Iris pigment epithelial cell (primary cell): ENCODE measurements at regions not wholly inside any gene's neighbourhood (a gene's known extent, or its start where the extent isn't known, plus 50 kb on each side); places are given as distances from the start of the nearest gene placed in this dataset.

ENCODE experiments used
- DNase-seq: peaks from one replicate; pipeline ENCODE4 v3.0.0-alpha.2; 2011; ENCODE audit warnings: low read depth

DNA sequence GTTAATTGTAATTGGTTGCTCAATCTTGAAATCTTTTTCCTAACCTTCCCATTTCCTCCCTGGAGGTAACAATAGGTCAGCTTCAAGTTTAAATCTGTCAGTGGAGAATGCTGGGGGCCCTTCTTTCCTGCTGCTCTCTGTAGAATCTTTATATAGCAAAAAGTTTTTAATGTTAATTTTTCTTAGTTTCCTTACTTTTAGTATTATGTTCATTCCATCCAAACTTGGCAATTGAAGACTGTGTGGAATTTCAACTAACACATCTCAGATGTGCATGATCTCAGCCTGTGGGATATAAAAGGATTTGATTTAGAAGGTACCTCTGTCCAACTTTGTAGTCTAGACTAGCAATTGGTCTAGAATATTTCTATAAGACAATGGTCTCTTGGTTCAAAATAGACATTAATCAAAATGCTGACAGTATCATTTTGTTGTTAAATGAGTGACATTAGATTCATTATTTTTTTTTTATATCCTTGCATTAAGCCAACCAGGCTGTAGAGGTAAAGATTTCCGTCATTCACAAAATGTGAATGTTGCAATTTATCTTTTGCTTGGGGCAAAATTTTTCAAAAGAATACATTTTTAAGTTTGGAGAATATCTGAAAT lies 100.4 kb upstream of the SEMA3A start:
- DNase-seq: no peak

DNA sequence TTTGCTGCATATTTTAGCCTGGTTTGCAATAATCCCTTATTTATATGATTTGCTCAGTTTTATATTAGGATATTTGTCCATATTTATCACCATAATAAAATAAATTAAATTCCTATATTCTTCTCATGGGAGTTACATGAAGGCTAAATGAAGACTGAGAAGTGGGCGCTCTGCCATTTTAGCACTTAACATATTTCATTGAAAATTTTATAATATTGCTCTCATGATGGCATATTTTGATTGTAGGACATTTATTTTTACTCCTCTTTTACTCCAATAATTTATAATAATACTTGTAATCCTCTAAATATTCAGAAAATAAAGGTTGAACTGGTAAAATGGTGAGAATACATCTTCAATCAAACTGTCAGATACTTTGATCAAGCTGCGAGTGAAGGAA lies 99.8 kb upstream of the SEMA3A start:
- DNase-seq: no peak

DNA sequence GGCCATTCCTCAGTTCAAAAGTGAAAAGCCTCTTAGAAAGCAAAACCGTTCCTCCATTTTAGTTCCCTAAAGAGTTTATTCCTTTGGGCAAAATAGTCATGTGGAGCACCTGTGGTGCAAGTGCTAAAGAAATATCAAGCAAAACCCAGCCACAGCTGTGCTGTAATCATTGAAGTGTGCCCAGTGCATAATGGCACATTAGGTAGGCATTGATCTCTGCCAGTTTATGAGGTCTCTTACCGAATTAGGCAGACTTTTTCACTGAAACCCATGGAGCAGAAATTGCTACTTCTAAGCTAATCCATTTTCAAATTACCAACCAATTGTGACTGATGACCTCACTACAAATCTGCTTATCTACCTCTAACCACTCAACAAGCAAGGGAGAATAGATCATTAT lies 97.2 kb upstream of the SEMA3A start:
- DNase-seq: no peak

DNA sequence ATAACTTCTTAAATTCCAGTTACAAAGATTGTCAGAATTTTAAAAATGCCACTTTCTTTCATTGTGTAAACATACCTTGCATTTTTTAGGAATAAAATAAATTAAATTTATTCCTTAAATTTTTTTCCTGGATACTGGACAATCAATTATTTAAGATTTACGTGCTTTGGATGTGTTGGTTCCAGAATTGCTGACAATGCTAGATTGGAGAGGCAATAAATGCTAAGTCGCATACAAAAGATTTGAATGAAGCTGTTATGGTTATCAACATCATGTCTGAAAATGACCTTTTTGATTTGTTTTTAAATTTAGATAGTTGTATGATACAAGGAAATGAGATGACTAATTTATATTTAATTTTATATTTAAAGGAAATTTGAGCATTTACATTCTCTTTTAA lies 89.2 kb upstream of the SEMA3A start:
- DNase-seq: no peak

DNA sequence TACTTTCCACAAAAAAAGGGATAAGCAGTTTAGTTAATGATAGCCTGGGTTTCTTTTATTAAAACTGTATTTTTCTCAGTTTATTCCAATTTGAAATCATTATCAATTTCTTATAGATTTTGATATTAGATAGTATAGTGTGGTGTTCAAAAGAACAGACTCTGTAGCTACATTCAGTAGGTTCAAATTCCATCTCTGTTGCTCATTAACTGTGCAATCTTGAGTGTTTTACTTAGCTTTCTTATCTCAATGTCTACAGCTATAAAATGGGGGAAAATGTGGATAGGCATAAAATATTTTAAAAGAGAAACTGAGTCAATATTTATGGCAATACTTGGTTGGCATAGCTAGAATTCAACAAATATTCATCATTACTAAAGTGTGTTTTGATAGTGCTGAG lies 86.9 kb upstream of the SEMA3A start:
- no peak for DNase-seq

DNA sequence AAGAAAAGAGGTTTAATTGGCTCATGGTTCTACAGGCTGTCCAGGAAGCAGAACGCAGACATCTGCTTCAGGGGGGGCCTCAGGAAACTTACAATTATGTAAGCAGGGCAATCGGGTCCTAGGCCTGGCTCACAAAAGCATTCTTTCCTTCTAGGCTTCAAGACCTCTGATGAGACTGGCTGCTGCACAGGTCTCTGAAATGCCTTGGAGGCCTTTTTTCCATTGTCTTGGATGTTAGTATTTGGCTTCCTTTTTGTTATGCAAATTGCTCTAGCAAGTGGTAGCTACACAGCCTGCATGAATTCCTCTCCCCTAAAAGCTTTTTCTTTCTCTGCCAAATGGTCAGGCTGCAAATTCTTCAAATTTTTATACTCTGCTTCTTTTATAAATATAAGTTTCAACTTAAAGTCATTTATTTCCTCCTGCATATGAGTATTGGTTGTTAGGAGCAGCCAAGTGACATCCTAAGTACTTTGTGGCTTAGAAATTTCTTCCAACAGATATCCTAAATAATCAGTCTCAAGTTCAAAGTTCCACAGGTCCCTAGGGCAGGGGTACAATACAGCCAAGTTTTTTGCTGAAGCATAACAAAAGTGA lies 83.1 kb upstream of the SEMA3A start:
- no peak for DNase-seq

DNA sequence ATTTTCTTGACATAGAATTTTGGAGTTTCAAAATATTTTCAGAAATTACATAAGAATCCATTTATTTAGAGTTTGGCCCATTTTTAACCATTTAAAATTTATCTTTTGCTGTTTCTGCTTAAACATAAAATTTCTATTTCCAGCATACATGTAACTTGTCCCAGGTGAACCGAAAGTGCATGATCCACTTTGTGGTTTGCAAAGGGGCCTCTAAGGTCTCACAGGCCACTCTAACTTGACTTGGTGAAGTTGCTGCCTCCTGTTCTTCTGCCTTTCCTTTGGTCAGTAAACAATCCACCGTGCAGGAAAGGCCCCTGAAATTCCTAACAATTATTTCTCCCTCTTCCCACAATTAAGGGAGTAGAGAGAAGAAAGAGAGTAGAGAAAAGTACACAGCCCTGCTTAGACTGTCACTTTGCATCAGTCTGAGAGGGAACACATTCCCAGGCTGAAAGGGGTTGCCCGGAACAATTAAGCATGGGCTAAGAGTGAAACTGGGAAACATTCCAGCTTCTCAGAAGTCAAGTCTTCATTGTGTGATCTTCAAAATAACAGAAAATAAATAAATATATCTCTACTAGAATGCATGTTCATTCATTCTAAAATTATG lies 79.5 kb upstream of the SEMA3A start:
- DNase-seq: peak; percentile 13

DNA sequence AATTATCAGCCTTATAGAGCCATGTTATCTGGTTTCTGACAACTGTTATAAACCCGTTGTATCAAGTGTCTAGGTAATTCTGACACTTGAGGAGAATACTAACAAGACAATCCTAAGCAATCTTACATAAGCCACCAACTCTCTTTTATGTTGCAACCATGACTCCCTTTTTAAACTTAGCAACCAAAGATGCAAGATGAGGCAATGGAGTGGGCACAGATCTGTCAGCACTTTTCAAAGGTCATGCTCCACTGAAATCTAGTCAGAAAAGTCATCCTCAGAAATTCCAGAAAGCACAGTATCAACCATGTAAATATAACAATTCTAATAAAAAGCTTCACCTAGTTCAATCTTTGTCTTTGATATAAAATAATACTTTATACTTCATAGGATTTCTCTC lies 77.0 kb upstream of the SEMA3A start:
- peak; percentile 58 for DNase-seq

DNA sequence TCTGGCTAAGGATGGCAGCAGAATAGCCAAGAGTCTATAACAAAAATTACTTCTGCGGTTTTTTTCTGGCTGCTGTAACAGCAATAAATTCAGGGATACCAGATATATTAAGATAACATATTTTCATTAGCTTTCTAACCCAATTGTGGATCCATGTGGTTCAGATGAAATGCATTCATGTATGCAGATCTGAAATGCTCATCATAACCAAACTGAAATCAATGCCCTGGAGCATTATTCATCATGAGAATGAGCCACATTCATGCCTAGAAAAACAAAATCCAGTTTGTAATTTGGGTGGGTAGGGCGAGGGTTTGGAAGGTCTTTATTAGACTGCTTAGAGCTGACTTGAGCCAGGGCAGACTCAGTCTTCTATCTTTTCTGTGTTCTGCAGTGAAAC lies 69.8 kb upstream of the SEMA3A start:
- no peak for DNase-seq

DNA sequence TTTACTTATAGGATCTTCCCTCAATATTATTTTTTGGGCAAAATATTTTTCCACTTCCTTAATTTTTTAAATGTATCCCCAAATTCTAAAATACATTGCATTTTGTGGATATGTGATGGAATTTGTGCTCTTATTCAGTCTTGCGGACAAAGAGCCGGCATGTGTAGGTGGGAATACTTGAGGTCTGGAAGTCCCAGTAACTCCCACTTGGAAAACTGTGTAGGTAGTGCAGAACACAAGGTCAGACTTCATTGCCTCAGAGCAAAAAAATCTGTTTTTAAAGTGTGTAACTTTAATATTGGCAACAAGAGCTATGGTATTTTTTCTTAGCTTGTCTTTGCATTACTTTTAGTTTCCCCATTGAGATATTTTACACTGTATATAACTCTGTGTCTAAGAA lies 68.5 kb upstream of the SEMA3A start:
- DNase-seq: no peak

DNA sequence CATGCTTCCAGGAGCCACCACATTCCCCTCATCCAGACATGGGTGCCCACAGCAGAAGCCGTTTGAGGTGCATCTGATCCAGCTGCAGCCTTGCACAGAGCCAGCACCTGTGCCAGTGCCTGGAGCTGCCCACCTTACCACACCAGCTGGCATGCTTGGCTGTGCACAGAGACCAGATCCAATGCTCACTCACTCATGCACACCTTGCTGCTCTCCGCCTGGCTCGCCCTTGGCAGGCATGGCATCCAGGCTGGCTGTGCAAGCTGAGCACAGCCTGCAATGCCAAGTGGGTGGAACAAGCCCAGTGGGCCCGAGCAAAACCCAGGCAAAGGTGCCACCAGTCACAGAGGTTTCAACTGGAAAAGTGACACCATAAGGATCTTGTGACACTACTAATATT lies 66.9 kb upstream of the SEMA3A start:
- no peak for DNase-seq

DNA sequence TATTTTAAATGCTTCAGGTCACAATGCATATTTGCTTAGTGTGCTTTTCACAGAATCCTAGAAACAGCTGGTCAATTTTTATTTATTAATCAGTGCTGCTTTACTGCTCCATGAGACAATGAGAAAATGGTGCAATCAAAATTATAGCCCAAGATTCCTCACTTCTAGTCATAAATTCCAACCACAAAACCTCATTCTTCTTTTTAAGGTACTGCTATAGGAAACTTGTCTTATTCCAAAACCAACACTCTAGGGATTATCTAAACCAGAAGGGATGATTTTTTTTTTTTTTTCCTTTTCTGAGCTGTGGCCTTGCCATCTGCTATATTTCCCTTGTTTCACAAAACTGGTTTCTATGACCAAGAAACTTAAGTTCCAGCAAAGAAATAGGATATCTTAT lies 64.0 kb upstream of the SEMA3A start:
- peak; percentile 55 for DNase-seq

DNA sequence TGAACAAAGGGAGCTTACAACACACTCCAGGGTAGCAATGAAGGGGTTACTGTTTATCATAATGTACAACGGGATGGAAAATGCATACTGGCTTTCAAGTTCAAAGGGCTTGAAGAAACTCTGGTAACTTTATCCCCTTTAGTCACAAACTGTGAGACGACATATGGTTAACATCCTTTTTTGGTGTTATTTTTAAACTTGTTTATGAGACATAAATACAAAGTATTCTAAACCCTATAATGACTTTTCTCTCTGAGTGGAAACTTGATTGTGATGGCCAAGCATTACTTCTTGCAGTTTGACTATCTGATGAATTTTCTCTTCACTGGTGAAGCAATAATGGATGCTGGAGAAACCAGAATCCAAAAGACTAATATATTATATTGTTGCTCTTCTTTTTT lies 62.0 kb upstream of the SEMA3A start:
- no peak for DNase-seq

DNA sequence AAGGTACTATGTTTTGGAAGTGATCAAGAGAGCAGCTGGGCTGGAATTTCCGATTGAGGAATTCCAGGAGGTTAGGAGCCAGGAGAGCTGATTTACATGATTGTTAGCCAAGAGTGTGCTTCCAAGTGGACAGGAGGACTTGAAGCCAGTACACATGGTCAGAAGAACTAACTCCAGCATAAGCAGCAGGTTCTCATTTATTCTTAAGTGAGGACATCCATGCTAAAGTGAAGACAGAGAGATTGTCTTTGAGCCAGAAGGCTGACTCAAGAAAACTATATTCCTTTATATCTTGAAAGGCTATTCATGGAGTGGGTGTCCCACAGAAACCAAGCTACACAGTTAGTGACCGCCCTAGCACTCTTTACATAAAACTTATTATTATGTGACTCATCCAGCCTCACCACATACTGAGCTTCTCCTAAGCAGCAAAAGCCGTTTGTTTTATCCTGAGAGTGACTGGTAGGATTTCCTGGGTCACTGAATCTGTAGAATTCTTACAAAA lies 56.7 kb upstream of the SEMA3A start:
- DNase-seq: peak; percentile 88

DNA sequence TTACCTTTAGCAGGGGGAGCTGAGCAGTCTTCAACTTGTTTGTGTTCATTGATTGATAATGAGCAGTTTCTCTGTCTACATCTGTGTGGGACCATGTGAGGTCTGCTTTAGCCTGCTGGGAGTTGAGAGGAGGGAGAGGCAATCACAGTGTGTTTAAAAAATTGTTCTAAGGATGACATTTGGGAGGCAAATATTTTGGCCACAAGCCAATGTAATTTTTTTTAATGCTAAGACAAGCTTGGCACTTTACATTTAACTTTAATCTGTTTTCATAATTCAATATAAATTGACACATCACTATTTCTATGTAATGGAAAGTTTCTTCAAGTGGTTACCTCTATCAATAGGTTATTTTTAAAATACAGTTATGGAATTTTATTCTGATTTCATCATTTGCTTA lies 55.9 kb upstream of the SEMA3A start:
- DNase-seq: no peak

DNA sequence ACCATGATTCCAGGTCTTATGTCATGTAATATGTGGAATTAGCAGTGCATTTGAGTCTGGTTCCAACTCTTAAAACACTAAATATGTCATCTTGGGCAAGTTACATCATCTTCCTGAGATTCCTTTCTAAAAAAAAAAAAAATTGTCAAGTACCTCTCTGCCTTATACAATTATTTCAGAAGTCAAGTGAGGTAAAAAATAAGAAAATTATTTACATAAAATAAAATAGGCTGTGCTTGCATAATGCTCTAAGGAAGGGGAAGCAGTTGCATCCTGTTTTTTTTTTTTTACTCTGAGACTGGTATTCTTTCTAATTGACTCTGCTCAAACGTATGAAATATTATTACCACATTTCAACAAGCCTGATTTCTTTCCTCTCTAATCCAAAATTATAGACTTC lies 55.1 kb upstream of the SEMA3A start:
- DNase-seq: no peak

DNA sequence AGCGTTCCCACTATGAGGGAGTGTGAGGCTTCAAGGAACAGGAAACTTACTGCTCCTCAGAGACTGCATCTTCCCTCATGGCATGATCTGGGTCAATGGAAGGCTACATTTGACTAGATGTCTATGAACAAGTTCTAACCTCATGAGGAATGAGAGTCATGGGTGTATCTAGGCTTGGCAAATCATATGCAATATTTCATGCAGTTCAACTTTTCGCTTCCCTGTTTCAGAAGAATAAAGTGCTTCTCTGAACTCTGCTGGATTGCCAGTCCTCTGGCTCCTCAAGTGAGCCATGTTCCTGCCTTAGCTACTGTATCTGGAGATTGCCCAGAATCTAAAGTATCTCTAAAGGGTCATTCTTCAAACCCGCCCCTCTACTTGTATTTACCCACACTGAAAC lies 54.3 kb upstream of the SEMA3A start:
- no peak for DNase-seq

DNA sequence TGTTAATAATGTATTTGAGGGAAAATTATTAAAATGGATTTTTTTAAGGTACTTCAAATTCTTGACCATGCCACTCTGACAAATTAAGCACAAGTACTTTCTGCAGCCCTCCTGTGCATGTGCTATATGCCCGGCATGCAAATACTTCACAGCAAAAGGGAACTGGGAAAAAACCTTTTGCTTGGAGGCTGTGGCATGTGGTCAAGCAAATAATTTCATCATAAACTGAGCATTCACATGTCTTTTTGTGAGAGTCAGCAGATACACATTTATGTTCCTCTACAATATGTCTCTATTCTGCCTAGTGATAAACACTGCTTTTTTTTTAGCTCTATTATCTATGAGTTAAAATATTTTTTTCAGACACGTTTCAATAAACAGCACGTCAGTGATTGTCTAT lies 53.7 kb upstream of the SEMA3A start:
- peak; percentile 59 for DNase-seq

DNA sequence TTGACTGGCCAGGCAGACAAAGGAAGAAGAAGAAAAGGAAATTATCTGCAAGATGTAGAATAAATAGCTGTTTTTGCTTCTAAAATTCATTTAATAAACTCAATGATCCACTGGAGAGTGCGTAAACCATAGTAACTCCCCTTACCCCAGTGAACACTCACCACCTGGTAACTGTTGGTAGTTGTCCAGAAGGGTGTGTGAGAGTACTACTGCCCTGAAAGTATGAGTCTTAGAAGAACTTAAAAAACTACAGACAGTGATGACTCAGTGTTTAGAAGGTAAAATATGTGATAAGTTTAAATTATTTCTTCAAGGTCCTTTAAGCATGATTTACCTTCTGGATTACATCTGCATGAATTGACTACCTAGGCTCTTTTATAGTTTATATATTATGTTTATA lies 53.0 kb upstream of the SEMA3A start:
- DNase-seq: peak; percentile 84

DNA sequence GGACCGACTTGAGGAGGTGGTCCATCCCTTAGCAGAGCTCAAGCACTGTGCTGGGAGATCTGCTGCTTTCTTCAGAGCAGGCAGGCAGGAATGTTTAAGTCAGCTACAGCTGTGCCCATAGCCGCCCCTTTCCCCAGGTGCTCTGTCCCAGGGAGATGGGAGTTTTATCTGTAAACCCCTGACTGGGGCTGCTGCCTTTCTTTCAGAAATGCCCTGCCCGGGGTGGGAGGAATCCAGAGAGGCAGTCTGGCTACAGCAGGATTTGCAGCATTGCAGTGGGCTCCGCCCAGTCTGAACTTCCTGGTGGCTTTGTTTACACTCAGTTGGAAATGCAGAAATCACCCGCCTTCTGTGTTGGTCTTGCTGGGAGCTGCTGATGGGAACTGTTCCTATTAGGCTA lies 51.2 kb upstream of the SEMA3A start:
- DNase-seq: no peak
